SK-N-SH (cell line): ENCODE measurements at regions not wholly inside any gene's neighbourhood (a gene's known extent, or its start where the extent isn't known, plus 50 kb on each side); places are given as distances from the start of the nearest gene placed in this dataset.

Experiments used
- CTCF ChIA-PET: fragments of 300-600, 350-600 bp; formaldehyde crosslinking; extraction: SDS; loops from one replicate; lab custom pipeline; 2021; lab: Yijun Ruan, JAX
- POLR2A ChIA-PET: fragments of 350-600 bp; sonication (Branson Sonifier 250); formaldehyde crosslinking; extraction: SDS; loops from one replicate; lab custom pipeline; 2020; ENCODE audit warnings: antibody characterized with exemption, inconsistent platforms; lab: Yijun Ruan, JAX
- DNase-seq: peaks from one replicate; pipeline ENCODE4 v3.0.0; 2012
- H2AFZ ChIP-seq: fragments of 200-600 bp; sonication (generic); 2 replicates; pipeline ENCODE4 v1.8.1; 2016; ENCODE audit warnings: antibody characterized with exemption, mild to moderate bottlenecking, low read depth
- H3F3A ChIP-seq: fragments of 200-600 bp; sonication (generic); replicated peaks from 2 replicates; pipeline ENCODE3; 2016; ENCODE audit warnings: antibody characterized with exemption, mild to moderate bottlenecking; ENCODE audit not compliant: insufficient read depth
- H3K27ac ChIP-seq, 2 experiments: fragments of 200-500 bp in 1 of 2; fragments of 200-600 bp in 1 of 2; sonication (Bioruptor generic) in 1 of 2; sonication (generic), shearing (Covaris generic) in 1 of 2; 2 replicates each; pipeline versions ENCODE4 v1.5.1 to v1.6.1; 2014 to 2016; ENCODE audit warnings: low read depth in 2 of 2, inconsistent platforms in 1 of 2, low read length in 1 of 2, mild to moderate bottlenecking in 1 of 2, mixed read lengths in 1 of 2
- H3K27me3 ChIP-seq: fragments of 200-600 bp; sonication (generic), shearing (Covaris generic); 2 replicates; pipeline ENCODE4 v1.6.1; 2016; ENCODE audit warnings: mixed run types; ENCODE audit not compliant: insufficient read depth
- H3K36me3 ChIP-seq, 2 experiments: fragments of 200-500 bp in 1 of 2; fragments of 200-600 bp in 1 of 2; sonication (Bioruptor generic) in 1 of 2; sonication (generic) in 1 of 2; replicated peaks in 1 of 2; 2 replicates each; pipeline versions ENCODE3 to v1.5.1; 2014 to 2016; ENCODE audit warnings: low read length in 1 of 2, mild to moderate bottlenecking in 1 of 2; ENCODE audit not compliant: insufficient read depth in 2 of 2, control insufficient read depth in 1 of 2
- H3K4me1 ChIP-seq, 2 experiments: fragments of 200-500 bp in 1 of 2; fragments of 200-600 bp in 1 of 2; sonication (Bioruptor generic) in 1 of 2; sonication (generic), shearing (Covaris generic) in 1 of 2; 2 replicates each; pipeline versions ENCODE4 v1.5.1 to v1.6.1; 2014 to 2016; ENCODE audit warnings: low read depth in 1 of 2, low read length in 1 of 2, mixed run types in 1 of 2; ENCODE audit not compliant: insufficient read depth in 2 of 2, control insufficient read depth in 1 of 2
- H3K4me2 ChIP-seq: fragments of 200-600 bp; sonication (generic), shearing (Covaris generic); 2 replicates; pipeline ENCODE4 v1.6.1; 2017; ENCODE audit warnings: mixed run types
- H3K4me3 ChIP-seq, 2 experiments: fragments of 200-500 bp in 1 of 2; fragments of 200-600 bp in 1 of 2; sonication (Bioruptor generic) in 1 of 2; sonication (generic), shearing (Covaris generic) in 1 of 2; 2 replicates each; pipeline versions ENCODE4 v1.5.1 to v1.8.1; 2014 to 2016; ENCODE audit warnings: low read depth in 2 of 2, inconsistent platforms in 1 of 2, low read length in 1 of 2, mild to moderate bottlenecking in 1 of 2, mixed read lengths in 1 of 2, moderate library complexity in 1 of 2
- H3K79me2 ChIP-seq: fragments of 200-600 bp; sonication (generic); 2 replicates; pipeline ENCODE4 v1.8.1; 2017; ENCODE audit warnings: mild to moderate bottlenecking; ENCODE audit not compliant: insufficient read depth
- H3K9ac ChIP-seq: fragments of 200-600 bp; sonication (generic); 2 replicates; pipeline ENCODE4 v1.6.1; 2017; ENCODE audit warnings: mixed run types
- H3K9me2 ChIP-seq: fragments of 200-600 bp; sonication (generic); 2 replicates; pipeline ENCODE4 v1.6.1; 2017; ENCODE audit warnings: mixed run types
- H3K9me3 ChIP-seq: fragments of 200-600 bp; sonication (generic); 2 replicates; pipeline ENCODE4 v1.6.1; 2017; ENCODE audit warnings: mixed run types, mild to moderate bottlenecking, moderate library complexity
- H4K20me1 ChIP-seq: fragments of 200-600 bp; sonication (generic); 2 replicates; pipeline ENCODE4 v1.6.1; 2017; ENCODE audit warnings: mild to moderate bottlenecking, mixed run types; ENCODE audit not compliant: insufficient read depth
- CTCF ChIP-seq: fragments of 200-600 bp; sonication (generic); IDR thresholded peaks from 2 replicates; pipeline ENCODE4 v1.6.1; 2017; ENCODE audit warnings: antibody characterized with exemption, mild to moderate bottlenecking, moderate library complexity
- EP300 ChIP-seq, 2 experiments: IDR thresholded peaks; 2 replicates each; pipeline versions ENCODE4 v1.4.0 to v1.6.1; 2012; ENCODE audit warnings: borderline replicate concordance in 1 of 2, low read depth in 1 of 2, low read length in 1 of 2
- EZH2phosphoT487 ChIP-seq: fragments of 200-600 bp; sonication (generic); IDR thresholded peaks from 2 replicates; pipeline ENCODE4 v1.6.1; 2017; ENCODE audit warnings: low read depth, mixed run types, mild to moderate bottlenecking, antibody characterized with exemption, moderate library complexity, borderline replicate concordance
- FOSL2 ChIP-seq: IDR thresholded peaks from 2 replicates; pipeline ENCODE4 v1.4.0; 2012; ENCODE audit warnings: low read depth, mild to moderate bottlenecking, moderate library complexity, borderline replicate concordance
- MEF2A ChIP-seq: IDR thresholded peaks from 2 replicates; pipeline ENCODE4 v1.4.0; 2012; ENCODE audit warnings: low read depth, borderline replicate concordance
- MXI1 ChIP-seq: IDR thresholded peaks from 2 replicates; pipeline ENCODE4 v1.6.1; 2012; ENCODE audit warnings: mild to moderate bottlenecking, low read depth, low read length, improper control_type of control experiment
- NFIC ChIP-seq: IDR thresholded peaks from 2 replicates; pipeline ENCODE4 v1.4.0; 2012; ENCODE audit warnings: borderline replicate concordance
- POLR2AphosphoS5 ChIP-seq: IDR thresholded peaks from 2 replicates; pipeline ENCODE4 v1.6.1; 2012; ENCODE audit warnings: low read depth, low read length
- RFX5 ChIP-seq: IDR thresholded peaks from 2 replicates; pipeline ENCODE4 v1.6.1; 2012; ENCODE audit warnings: mild to moderate bottlenecking, improper control_type of control experiment, low read length
- SIN3A ChIP-seq: IDR thresholded peaks from 2 replicates; pipeline ENCODE4 v1.6.1; 2012; ENCODE audit warnings: low read depth, mild to moderate bottlenecking, low read length, moderate library complexity, borderline replicate concordance
- TCF12 ChIP-seq: IDR thresholded peaks from 2 replicates; pipeline ENCODE4 v1.4.0; 2012
- TEAD4 ChIP-seq: IDR thresholded peaks from 2 replicates; pipeline ENCODE4 v1.4.0; 2012; ENCODE audit warnings: mild to moderate bottlenecking, borderline replicate concordance; ENCODE audit not compliant: insufficient read depth
- USF2 ChIP-seq: fragments of 150-350 bp; IDR thresholded peaks from 2 replicates; pipeline ENCODE4 v1.6.1; 2017; ENCODE audit warnings: antibody characterized with exemption, low read length, low read depth, borderline replicate concordance
- YY1 ChIP-seq: IDR thresholded peaks from 2 replicates; pipeline ENCODE4 v1.4.0; 2012; ENCODE audit warnings: low read depth, mild to moderate bottlenecking
- WGBS: methylation state at CpG from one replicate; pipeline ENCODE4 v1.1.6; 2017; ENCODE audit warnings: low lambda C conversion rate; 5-methylcytosine and 5-hydroxymethylcytosine counted together
- TF ChIP-seq, protein P1 (sequence below): IDR thresholded peaks from 2 replicates; pipeline ENCODE4 v1.6.1; 2012; ENCODE audit warnings: mild to moderate bottlenecking, low read depth, low read length, moderate library complexity
- TF ChIP-seq, protein P2 (sequence below): IDR thresholded peaks from 2 replicates; pipeline ENCODE4 v1.4.0; 2012; ENCODE audit warnings: low read depth, borderline replicate concordance
- TF ChIP-seq, protein P3 (sequence below): fragments of 150-350 bp; IDR thresholded peaks from 2 replicates; pipeline ENCODE4 v1.6.1; 2016; ENCODE audit warnings: mild to moderate bottlenecking, low read depth, low read length
- TF ChIP-seq, protein P4 (sequence below): IDR thresholded peaks from 2 replicates; pipeline ENCODE4 v1.4.0; 2012; ENCODE audit warnings: low read depth

GRCh38 chr6:145279551-145279950, 455.8 kb downstream of the EPM2A start:
- 58% methylated on average over 1 of the region's 1 CpG for WGBS
- POLR2A ChIA-PET, result no interaction called here
- H2AFZ ChIP-seq, result no peak overlapping the region

GRCh38 chr6:145279993-145280392, 455.3 kb downstream of the EPM2A start:
- no peak overlapping the region for H3K27ac ChIP-seq
- DNase-seq, result no peak
- no peaks in the 10 kb centered on the region for H3K9me3 ChIP-seq
- no peaks in the 10 kb centered on the region; a peak in 1 of 4 replicates for H3K4me1 ChIP-seq
- no peaks in the 10 kb centered on the region for H4K20me1 ChIP-seq
- WGBS, result 25% methylated on average over 2 of the region's 2 CpGs
- H3F3A ChIP-seq, result no peaks in the 10 kb centered on the region
- H3K4me2 ChIP-seq, result no peak overlapping the region
- no peak overlapping the region for H3K4me3 ChIP-seq
- no peaks in the 10 kb centered on the region for H3K36me3 ChIP-seq
- H2AFZ ChIP-seq, result no peak overlapping the region
- ChIA-PET CTCF (interaction anchor here (1.3 kb wide), 1 partner anchor 48 kb away, joined by 3 read pairs; no protein-coding TSS in a partner anchor), POLR2A (no interaction called here)
- H3K79me2 ChIP-seq, result no peaks in the 10 kb centered on the region
- H3K9me2 ChIP-seq, result no peaks in the 10 kb centered on the region
- no peaks in the 10 kb centered on the region for H3K27me3 ChIP-seq
- no peak overlapping the region for H3K9ac ChIP-seq
- TF ChIP-seq USF2 (no peak), NFIC (no peak), SIN3A (no peak), MXI1 (no peak), TCF12 (no peak), YY1 (no peak), TEAD4 (no peak)
- TF ChIP-seq, protein P1, sequence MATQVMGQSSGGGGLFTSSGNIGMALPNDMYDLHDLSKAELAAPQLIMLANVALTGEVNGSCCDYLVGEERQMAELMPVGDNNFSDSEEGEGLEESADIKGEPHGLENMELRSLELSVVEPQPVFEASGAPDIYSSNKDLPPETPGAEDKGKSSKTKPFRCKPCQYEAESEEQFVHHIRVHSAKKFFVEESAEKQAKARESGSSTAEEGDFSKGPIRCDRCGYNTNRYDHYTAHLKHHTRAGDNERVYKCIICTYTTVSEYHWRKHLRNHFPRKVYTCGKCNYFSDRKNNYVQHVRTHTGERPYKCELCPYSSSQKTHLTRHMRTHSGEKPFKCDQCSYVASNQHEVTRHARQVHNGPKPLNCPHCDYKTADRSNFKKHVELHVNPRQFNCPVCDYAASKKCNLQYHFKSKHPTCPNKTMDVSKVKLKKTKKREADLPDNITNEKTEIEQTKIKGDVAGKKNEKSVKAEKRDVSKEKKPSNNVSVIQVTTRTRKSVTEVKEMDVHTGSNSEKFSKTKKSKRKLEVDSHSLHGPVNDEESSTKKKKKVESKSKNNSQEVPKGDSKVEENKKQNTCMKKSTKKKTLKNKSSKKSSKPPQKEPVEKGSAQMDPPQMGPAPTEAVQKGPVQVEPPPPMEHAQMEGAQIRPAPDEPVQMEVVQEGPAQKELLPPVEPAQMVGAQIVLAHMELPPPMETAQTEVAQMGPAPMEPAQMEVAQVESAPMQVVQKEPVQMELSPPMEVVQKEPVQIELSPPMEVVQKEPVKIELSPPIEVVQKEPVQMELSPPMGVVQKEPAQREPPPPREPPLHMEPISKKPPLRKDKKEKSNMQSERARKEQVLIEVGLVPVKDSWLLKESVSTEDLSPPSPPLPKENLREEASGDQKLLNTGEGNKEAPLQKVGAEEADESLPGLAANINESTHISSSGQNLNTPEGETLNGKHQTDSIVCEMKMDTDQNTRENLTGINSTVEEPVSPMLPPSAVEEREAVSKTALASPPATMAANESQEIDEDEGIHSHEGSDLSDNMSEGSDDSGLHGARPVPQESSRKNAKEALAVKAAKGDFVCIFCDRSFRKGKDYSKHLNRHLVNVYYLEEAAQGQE, result no peak

More at GRCh38 chr6:145279551-145279950, 455.8 kb downstream of the EPM2A start:
- Histone ChIP-seq H3K4me1 (no peaks in the 10 kb centered on the region; a peak in 1 of 4 replicates), H3K4me2 (no peak overlapping the region), H4K20me1 (no peaks in the 10 kb centered on the region), H3K79me2 (no peaks in the 10 kb centered on the region), H3K36me3 (no peaks in the 10 kb centered on the region), H3K27me3 (no peaks in the 10 kb centered on the region), H3K9me3 (no peaks in the 10 kb centered on the region), H3K4me3 (no peak overlapping the region), H3F3A (no peaks in the 10 kb centered on the region), H3K9me2 (no peaks in the 10 kb centered on the region), H3K9ac (no peak overlapping the region), H3K27ac (no peak overlapping the region)
- CTCF ChIA-PET, result interaction anchor here (1.3 kb wide), 1 partner anchor 47 kb away, joined by 3 read pairs; no protein-coding TSS in a partner anchor
- DNase-seq, result no peak
- TF ChIP-seq MEF2A (no peak), EP300 (IDR thresholded peaks at IDR 0.05; ENCODE audit: borderline replicate concordance in 1 of 2, low read depth in 1 of 2, low read length in 1 of 2) (no peak), POLR2AphosphoS5 (no peak), NFIC (no peak), FOSL2 (no peak), CTCF (no peak), RFX5 (no peak), EZH2phosphoT487 (no peak), MXI1 (no peak)
- TF ChIP-seq, protein P2, sequence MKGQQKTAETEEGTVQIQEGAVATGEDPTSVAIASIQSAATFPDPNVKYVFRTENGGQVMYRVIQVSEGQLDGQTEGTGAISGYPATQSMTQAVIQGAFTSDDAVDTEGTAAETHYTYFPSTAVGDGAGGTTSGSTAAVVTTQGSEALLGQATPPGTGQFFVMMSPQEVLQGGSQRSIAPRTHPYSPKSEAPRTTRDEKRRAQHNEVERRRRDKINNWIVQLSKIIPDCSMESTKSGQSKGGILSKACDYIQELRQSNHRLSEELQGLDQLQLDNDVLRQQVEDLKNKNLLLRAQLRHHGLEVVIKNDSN, result no peak
- TF ChIP-seq, protein P3, sequence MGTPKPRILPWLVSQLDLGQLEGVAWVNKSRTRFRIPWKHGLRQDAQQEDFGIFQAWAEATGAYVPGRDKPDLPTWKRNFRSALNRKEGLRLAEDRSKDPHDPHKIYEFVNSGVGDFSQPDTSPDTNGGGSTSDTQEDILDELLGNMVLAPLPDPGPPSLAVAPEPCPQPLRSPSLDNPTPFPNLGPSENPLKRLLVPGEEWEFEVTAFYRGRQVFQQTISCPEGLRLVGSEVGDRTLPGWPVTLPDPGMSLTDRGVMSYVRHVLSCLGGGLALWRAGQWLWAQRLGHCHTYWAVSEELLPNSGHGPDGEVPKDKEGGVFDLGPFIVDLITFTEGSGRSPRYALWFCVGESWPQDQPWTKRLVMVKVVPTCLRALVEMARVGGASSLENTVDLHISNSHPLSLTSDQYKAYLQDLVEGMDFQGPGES, result no peak
- TF ChIP-seq, protein P4, sequence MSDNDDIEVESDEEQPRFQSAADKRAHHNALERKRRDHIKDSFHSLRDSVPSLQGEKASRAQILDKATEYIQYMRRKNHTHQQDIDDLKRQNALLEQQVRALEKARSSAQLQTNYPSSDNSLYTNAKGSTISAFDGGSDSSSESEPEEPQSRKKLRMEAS, result no peak
